ENCODE measurements at regions not wholly inside any gene's neighbourhood (a gene's known extent, or its start where the extent isn't known, plus 50 kb on each side); places are given as distances from the start of the nearest gene placed in this dataset.

- TF ChIP-seq, protein P1, sequence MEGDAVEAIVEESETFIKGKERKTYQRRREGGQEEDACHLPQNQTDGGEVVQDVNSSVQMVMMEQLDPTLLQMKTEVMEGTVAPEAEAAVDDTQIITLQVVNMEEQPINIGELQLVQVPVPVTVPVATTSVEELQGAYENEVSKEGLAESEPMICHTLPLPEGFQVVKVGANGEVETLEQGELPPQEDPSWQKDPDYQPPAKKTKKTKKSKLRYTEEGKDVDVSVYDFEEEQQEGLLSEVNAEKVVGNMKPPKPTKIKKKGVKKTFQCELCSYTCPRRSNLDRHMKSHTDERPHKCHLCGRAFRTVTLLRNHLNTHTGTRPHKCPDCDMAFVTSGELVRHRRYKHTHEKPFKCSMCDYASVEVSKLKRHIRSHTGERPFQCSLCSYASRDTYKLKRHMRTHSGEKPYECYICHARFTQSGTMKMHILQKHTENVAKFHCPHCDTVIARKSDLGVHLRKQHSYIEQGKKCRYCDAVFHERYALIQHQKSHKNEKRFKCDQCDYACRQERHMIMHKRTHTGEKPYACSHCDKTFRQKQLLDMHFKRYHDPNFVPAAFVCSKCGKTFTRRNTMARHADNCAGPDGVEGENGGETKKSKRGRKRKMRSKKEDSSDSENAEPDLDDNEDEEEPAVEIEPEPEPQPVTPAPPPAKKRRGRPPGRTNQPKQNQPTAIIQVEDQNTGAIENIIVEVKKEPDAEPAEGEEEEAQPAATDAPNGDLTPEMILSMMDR (IDR thresholded peaks at IDR 0.05), result no peak
- no peak for TF ChIP-seq EZH2 (IDR thresholded peaks at IDR 0.05)
Observed at GRCh38 chr4:72994670-72995069, 74.8 kb downstream of the COX18 start.
